ENCODE measurements at regions not wholly inside any gene's neighbourhood (a gene's known extent, or its start where the extent isn't known, plus 50 kb on each side); places are given as distances from the start of the nearest gene placed in this dataset.

- no peak for TF ChIP-seq ZNF563 (CRISPR knock-in tag; IDR thresholded peaks at IDR 0.05)
- TF ChIP-seq E2F2 (CRISPR knock-in tag; IDR thresholded peaks at IDR 0.05; ENCODE audit: borderline replicate concordance): no peak
Observed at GRCh38 chr19:32178956-32179355, 166.5 kb upstream of the ZNF507 start.

All from HepG2 (cell line).